Peyer's patch (tissue), 4 donors: ENCODE measurements at regions not wholly inside any gene's neighbourhood (a gene's known extent, or its start where the extent isn't known, plus 50 kb on each side); places are given as distances from the start of the nearest gene placed in this dataset.

Experiments
- DNase-seq, 3 donors: peaks; one replicate each; pipeline ENCODE4 v3.0.0-alpha.2; 2017 to 2019
- H3K27ac ChIP-seq, 4 donors: fragments of 200-600 bp; sonication (generic); one replicate each; pipeline ENCODE4 v1.5.1; 2016 to 2019
- H3K27me3 ChIP-seq, 2 donors: fragments of 200-600 bp; sonication (generic); one replicate each; pipeline ENCODE4 v1.5.1; 2019
- H3K36me3 ChIP-seq, 3 donors: fragments of 200-600 bp; sonication (generic); one replicate each; pipeline ENCODE4 v1.5.1; 2016 to 2019
- H3K4me1 ChIP-seq, 4 donors: fragments of 200-600 bp; sonication (generic); one replicate each; pipeline ENCODE4 v1.5.1; 2016 to 2019
- H3K4me3 ChIP-seq, 4 donors: fragments of 200-600 bp; sonication (generic); 1 replicate in 3 of 4; 2 replicates in 1 of 4; pipeline ENCODE4 v1.5.1; 2016 to 2019; ENCODE audit warnings: mild to moderate bottlenecking in 1 of 4
- H3K9me3 ChIP-seq, 4 donors: fragments of 200-600 bp; sonication (generic); one replicate each; pipeline ENCODE4 v1.5.1; 2016 to 2019; ENCODE audit warnings: mild to moderate bottlenecking in 1 of 4
- CTCF ChIP-seq, 6 experiments: fragments of 450-650 bp in 4 of 6; fragments of 200-600 bp in 2 of 6; sonication (generic) in 1 of 6; IDR thresholded peaks; one replicate each; pipeline ENCODE4 v1.5.1; 2017 to 2019; ENCODE audit warnings: antibody characterized with exemption in 6 of 6, mild to moderate bottlenecking in 3 of 6, moderate library complexity in 1 of 6
- POLR2A ChIP-seq, 2 donors: fragments of 450-650 bp; IDR thresholded peaks; one replicate each; pipeline ENCODE4 v1.5.1; 2017; ENCODE audit warnings: antibody characterized with exemption in 2 of 2, mild to moderate bottlenecking in 2 of 2, moderate library complexity in 2 of 2

- peak in 2 of 3 donors; percentile 22 to 35 for DNase-seq
- TF ChIP-seq CTCF (IDR thresholded peaks at IDR 0.05) (no peak), POLR2A (IDR thresholded peaks at IDR 0.05) (no peak)
- H3K27me3 ChIP-seq = no peaks in the 10 kb centered on the region
- H3K4me3 ChIP-seq = no peak overlapping the region
- no peaks in the 10 kb centered on the region for H3K36me3 ChIP-seq
- H3K9me3 ChIP-seq = no peaks in the 10 kb centered on the region
- H3K27ac ChIP-seq = no peak overlapping the region
- H3K4me1 ChIP-seq = no peaks in the 10 kb centered on the region
Observed at GRCh38 chr5:135222171-135222681, 176.8 kb downstream of the MACROH2A1 start.

GRCh38 chr5:135221696-135222095, 177.3 kb downstream of the MACROH2A1 start:
- TF ChIP-seq POLR2A (IDR thresholded peaks at IDR 0.05) (no peak), CTCF (IDR thresholded peaks at IDR 0.05) (no peak)

GRCh38 chr5:135221187-135221473, 177.9 kb downstream of the MACROH2A1 start:
- no peak overlapping the region for H3K27ac ChIP-seq

More at GRCh38 chr5:135221696-135222095, 177.3 kb downstream of the MACROH2A1 start:
- Histone ChIP-seq H3K9me3 (no peaks in the 10 kb centered on the region), H3K4me3 (no peak overlapping the region), H3K36me3 (no peaks in the 10 kb centered on the region), H3K27ac (no peak overlapping the region), H3K4me1 (no peaks in the 10 kb centered on the region), H3K27me3 (no peaks in the 10 kb centered on the region)
- peak in 2 of 3 donors; percentile 7 to 15 for DNase-seq

GRCh38 chr5:135220394-135221186, 178.4 kb downstream of the MACROH2A1 start:
- H3K9me3 ChIP-seq = no peaks in the 10 kb centered on the region
- DNase-seq = peak in 1 of 3 donors; percentile 16
- H3K4me1 ChIP-seq = no peaks in the 10 kb centered on the region
- no peaks in the 10 kb centered on the region for H3K27me3 ChIP-seq
- H3K4me3 ChIP-seq = no peak overlapping the region
- no peaks in the 10 kb centered on the region for H3K36me3 ChIP-seq
- H3K27ac ChIP-seq = no peak overlapping the region
- TF ChIP-seq POLR2A (IDR thresholded peaks at IDR 0.05) (no peak), CTCF (IDR thresholded peaks at IDR 0.05) (no peak)

More at GRCh38 chr5:135221187-135221473, 177.9 kb downstream of the MACROH2A1 start:
- TF ChIP-seq POLR2A (IDR thresholded peaks at IDR 0.05) (no peak), CTCF (IDR thresholded peaks at IDR 0.05) (no peak)
- peak in 1 of 3 donors; percentile 13 for DNase-seq
- no peaks in the 10 kb centered on the region for H3K4me1 ChIP-seq
- H3K9me3 ChIP-seq = no peaks in the 10 kb centered on the region
- H3K27me3 ChIP-seq = no peaks in the 10 kb centered on the region
- H3K4me3 ChIP-seq = no peak overlapping the region
- H3K36me3 ChIP-seq = no peaks in the 10 kb centered on the region

GRCh38 chr5:135219868-135220267, 179.2 kb downstream of the MACROH2A1 start:
- DNase-seq = peak in 2 of 3 donors; percentile 25 to 27
- no peaks in the 10 kb centered on the region for H3K36me3 ChIP-seq

More at GRCh38 chr5:135219868-135220267, 179.2 kb downstream of the MACROH2A1 start:
- Histone ChIP-seq H3K4me1 (no peaks in the 10 kb centered on the region), H3K27me3 (no peaks in the 10 kb centered on the region), H3K4me3 (no peak overlapping the region), H3K9me3 (no peaks in the 10 kb centered on the region), H3K27ac (no peak overlapping the region)
- TF ChIP-seq CTCF (IDR thresholded peaks at IDR 0.05) (no peak), POLR2A (IDR thresholded peaks at IDR 0.05) (no peak)
